ENCODE measurements at regions not wholly inside any gene's neighbourhood (a gene's known extent, or its start where the extent isn't known, plus 50 kb on each side); places are given as distances from the start of the nearest gene placed in this dataset.
"Not testable (repeated sequence)": the region's sequence is repeated elsewhere in the genome, so short reads cannot be mapped to it uniquely, and the experiment has no call there.

DNA sequence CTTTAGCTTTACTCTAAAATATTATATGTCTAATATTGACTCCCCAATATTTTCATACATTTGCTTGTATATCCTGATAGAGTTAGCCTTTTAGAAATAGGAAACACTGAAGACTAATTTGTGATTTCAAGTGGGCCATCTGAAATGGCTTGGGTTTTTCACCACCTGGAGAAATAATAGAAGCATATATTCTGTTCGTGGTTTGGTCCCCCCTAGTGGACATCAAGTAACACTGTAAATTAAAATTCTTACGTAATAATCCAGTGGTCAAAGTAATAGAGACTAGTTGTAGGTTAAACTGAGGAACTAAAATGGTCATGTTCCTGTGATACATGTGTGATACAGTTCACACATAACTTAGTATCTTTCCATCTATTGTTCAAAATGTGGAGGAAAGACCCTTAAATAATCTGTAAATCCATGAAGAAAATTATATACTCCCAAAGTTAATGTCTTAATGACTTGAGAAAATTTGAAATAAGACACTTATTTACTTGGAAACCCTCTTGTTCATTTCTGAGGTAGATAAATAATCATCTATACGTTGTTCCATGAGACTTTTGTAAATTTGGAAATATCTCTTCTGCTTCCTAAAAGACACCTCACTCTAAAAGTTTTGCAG lies 79.8 kb upstream of the SMARCAD1 start:
- no peak for DNase-seq
- Mint-ChIP-seq H3K36me3 (no peaks in the 10 kb centered on the region), H3K9me3 (no peaks in the 10 kb centered on the region)

GRCh38 chr4:94131212-94131611 lies 76.5 kb upstream of the SMARCAD1 start:
- no peaks in the 10 kb centered on the region for H3K9me3 Mint-ChIP-seq
- no peaks in the 10 kb centered on the region for H3K4me1 Mint-ChIP-seq
- ATAC-seq (no peak), DNase-seq (no peak)
- H3K36me3 Mint-ChIP-seq = no peaks in the 10 kb centered on the region
- H3K27ac Mint-ChIP-seq = no peak overlapping the region
- no peak overlapping the region for H3K4me3 Mint-ChIP-seq
- POLR2A ChIA-PET = no interaction called here
- H3K27me3 Mint-ChIP-seq = peaks cover 3 to 16% (median 5%) of the 10 kb centered on the region in 5 donors

More for the DNA sequence above, 79.8 kb upstream of the SMARCAD1 start:
- no peak overlapping the region for H3K4me3 Mint-ChIP-seq
- ATAC-seq = no peak
- H3K27me3 Mint-ChIP-seq = peaks cover 0 to 8% (median 2%) of the 10 kb centered on the region in 5 donors
- no peaks in the 10 kb centered on the region for H3K4me1 Mint-ChIP-seq
- POLR2A ChIA-PET = no interaction called here
- H3K27ac Mint-ChIP-seq = peak overlapping the region in 1 of 10 donors; percentile 18

DNA sequence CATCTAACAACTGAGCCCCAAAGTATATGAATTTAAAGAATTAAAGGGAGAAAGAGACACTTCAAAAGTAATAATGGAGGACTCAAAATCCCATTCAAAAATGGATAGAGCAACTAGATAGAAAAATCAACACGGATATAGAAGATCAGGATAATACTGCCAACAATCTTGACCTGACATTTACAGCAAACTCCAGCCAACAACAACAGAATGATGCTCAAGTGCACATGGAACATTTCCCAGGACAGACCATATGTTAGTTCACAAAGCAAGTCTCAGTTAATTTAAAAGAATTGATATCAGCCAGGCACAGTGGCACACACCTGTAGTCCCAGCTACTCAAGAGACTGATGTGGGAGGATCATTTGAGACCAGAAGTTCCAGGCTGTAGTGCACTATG lies 72.0 kb upstream of the SMARCAD1 start:
- DNase-seq (no peak), ATAC-seq (no peak)
- H3K36me3 Mint-ChIP-seq = no peaks in the 10 kb centered on the region
- H3K27me3 Mint-ChIP-seq = peaks cover 6 to 21% (median 7%) of the 10 kb centered on the region in 5 donors
- no peak overlapping the region for H3K27ac Mint-ChIP-seq
- no peaks in the 10 kb centered on the region for H3K9me3 Mint-ChIP-seq
- H3K4me3 Mint-ChIP-seq = no peak overlapping the region
- H3K4me1 Mint-ChIP-seq = no peaks in the 10 kb centered on the region
- POLR2A ChIA-PET = no interaction called here

DNA sequence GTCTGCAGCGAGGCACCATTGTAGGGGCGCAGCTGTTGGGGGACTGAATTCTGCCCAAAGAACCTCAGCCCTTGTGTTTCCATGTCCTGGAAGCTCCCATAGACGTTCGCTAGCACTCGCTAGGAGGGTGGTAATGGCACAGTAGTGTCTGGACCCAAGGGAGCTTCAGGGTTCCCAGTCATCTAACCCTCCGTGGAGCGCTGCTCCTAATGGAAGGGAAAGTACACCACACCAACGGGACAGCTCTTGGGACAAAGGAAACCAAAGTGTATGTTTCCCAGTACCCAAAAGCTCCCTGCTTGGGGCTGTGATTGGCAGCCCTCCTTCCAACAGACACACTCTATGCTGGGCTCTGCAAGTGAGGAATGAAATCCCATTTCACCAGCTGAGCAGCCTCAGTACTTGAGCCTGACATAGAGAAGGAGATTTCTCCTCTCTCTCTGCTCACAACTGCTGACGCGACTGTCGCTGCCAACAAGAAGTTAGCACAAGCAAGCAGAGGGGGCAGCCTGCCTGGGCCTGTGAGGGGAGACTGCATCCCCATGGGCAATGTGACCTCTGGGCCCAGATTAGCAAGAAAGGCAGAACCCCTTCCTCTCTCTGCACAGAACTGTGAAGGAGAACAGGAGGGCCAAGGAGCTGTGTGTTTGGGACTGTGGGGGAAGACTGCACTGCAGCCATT lies 67.6 kb upstream of the SMARCAD1 start:
- H3K4me1 Mint-ChIP-seq = no peaks in the 10 kb centered on the region
- no peaks in the 10 kb centered on the region for H3K36me3 Mint-ChIP-seq
- H3K4me3 Mint-ChIP-seq = no peak overlapping the region
- ATAC-seq (no peak), DNase-seq (no peak)
- POLR2A ChIA-PET = no interaction called here
- H3K9me3 Mint-ChIP-seq = no peaks in the 10 kb centered on the region
- peaks cover 2 to 16% (median 4%) of the 10 kb centered on the region in 5 donors for H3K27me3 Mint-ChIP-seq
- no peak overlapping the region for H3K27ac Mint-ChIP-seq

DNA sequence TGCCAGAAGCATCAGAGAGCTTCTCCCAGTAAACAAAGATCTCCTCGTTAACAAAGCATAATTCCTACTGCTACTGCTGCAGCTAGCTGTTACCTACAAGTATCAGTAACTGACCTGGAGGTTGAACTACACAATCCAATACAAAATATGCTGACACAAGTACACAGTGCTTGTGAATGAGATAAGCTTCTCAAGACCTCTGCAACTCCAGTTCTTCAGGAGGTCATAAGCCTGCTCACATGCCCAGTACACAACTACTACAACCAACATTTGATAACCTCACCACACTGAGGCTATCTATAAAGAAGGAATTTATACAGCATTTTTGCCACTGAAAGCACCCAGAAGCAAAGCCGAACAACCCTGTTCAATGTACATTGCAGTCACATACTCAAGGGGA lies 66.7 kb upstream of the SMARCAD1 start:
- no peak for DNase-seq
- Mint-ChIP-seq H3K4me3 (no peak overlapping the region), H3K9me3 (no peaks in the 10 kb centered on the region), H3K36me3 (no peaks in the 10 kb centered on the region), H3K27ac (no peak overlapping the region), H3K4me1 (no peaks in the 10 kb centered on the region), H3K27me3 (peaks cover 2 to 10% (median 4%) of the 10 kb centered on the region in 5 donors)
- ATAC-seq = no peak
- POLR2A ChIA-PET = no interaction called here

- ATAC-seq, H3K4me3 Mint-ChIP-seq, H3K27ac Mint-ChIP-seq, POLR2A ChIA-PET, DNase-seq, H3K9me3 Mint-ChIP-seq, H3K36me3 Mint-ChIP-seq, H3K4me1 Mint-ChIP-seq: not testable (repeated sequence)
- H3K27me3 Mint-ChIP-seq = peaks cover 0 to 11% (median 2%) of the 10 kb centered on the region in 5 donors
Measured at GRCh38 chr4:94148052-94148451, 59.6 kb upstream of the SMARCAD1 start.

GRCh38 chr4:94152466-94152865 lies 55.2 kb upstream of the SMARCAD1 start:
- no peak for DNase-seq
- Mint-ChIP-seq H3K36me3 (no peaks in the 10 kb centered on the region), H3K4me3 (no peak overlapping the region), H3K4me1 (no peaks in the 10 kb centered on the region), H3K9me3 (peaks cover 0 to 2% (median 0%) of the 10 kb centered on the region in 9 donors), H3K27me3 (peaks cover 0 to 11% (median 2%) of the 10 kb centered on the region in 5 donors), H3K27ac (no peak overlapping the region)
- POLR2A ChIA-PET = no interaction called here
- ATAC-seq = no peak

DNA sequence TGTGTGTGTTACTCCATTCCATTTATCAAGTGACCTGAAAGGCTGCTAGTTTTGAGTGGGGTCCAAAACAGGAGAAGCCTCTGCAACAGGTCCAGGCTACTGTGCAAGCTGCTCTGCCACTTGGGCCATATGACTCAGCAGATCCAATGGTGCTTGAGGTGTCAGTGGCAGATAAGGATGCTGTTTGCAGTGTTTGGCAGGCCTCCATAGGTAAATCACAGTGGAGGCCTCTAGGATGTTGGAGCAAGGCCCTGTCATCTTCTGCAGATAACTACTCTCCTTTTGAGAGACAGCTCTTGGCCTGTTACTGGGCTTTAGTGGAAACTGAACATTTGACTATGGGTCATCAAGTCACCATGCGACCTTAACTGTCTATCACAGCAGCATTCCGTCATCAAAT lies 52.3 kb upstream of the SMARCAD1 start:
- H3K36me3 Mint-ChIP-seq, DNase-seq, POLR2A ChIA-PET, H3K4me3 Mint-ChIP-seq, ATAC-seq, H3K27ac Mint-ChIP-seq, H3K4me1 Mint-ChIP-seq, H3K9me3 Mint-ChIP-seq, H3K27me3 Mint-ChIP-seq: not testable (repeated sequence)

DNA sequence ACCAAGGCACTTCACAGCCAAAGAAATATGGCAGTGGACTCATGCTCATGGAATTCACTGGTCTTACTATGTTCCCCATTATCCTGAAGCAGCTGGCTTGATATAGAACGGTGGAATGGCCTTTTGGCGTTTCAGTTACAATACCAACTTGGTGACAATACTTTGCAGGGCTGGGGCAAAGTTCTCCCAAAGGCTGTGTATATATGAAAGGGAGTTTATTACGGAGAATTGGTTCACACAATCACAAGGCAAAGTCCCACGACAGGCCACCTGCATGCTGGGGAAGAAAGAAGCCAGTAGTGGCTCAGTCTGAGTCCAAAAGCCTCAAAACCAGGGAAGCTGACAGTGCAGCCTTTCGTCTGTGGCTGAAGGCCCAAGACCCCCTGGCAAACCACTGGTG lies 50.8 kb upstream of the SMARCAD1 start:
- peaks cover 0 to 6% (median 0%) of the 10 kb centered on the region in 9 donors for H3K9me3 Mint-ChIP-seq
- no peaks in the 10 kb centered on the region for H3K4me1 Mint-ChIP-seq
- H3K4me3 Mint-ChIP-seq = no peak overlapping the region
- POLR2A ChIA-PET = no interaction called here
- ATAC-seq = no peak
- no peaks in the 10 kb centered on the region for H3K36me3 Mint-ChIP-seq
- DNase-seq = no peak
- H3K27ac Mint-ChIP-seq = no peak overlapping the region
- peaks cover 0 to 4% (median 0%) of the 10 kb centered on the region in 5 donors for H3K27me3 Mint-ChIP-seq
